AG04449 (cell line): ENCODE measurements at regions not wholly inside any gene's neighbourhood (a gene's known extent, or its start where the extent isn't known, plus 50 kb on each side); places are given as distances from the start of the nearest gene placed in this dataset.

Source experiments
- CTCF ChIA-PET: fragments of 350-600 bp; formaldehyde crosslinking; extraction: SDS; loops from one replicate; lab custom pipeline; 2021; ENCODE audit warnings: antibody characterized with exemption; lab: Yijun Ruan, JAX
- POLR2A ChIA-PET: fragments of 400-600, 350-600 bp; formaldehyde crosslinking; extraction: SDS; loops from one replicate; lab custom pipeline; 2020; ENCODE audit warnings: antibody characterized with exemption, inconsistent platforms; lab: Yijun Ruan, JAX
- DNase-seq: peaks from one replicate; pipeline ENCODE4 v3.0.0-alpha.2; 2010; ENCODE audit warnings: low read depth, low spot score
- H3K4me3 ChIP-seq: 2 replicates; pipeline ENCODE4 v1.5.1; 2011; ENCODE audit warnings: low read depth, mild to moderate bottlenecking, control low read depth, low read length
- TF ChIP-seq, protein P1 (sequence below): IDR thresholded peaks from one replicate; pipeline ENCODE4 v1.5.1; 2011; ENCODE audit warnings: mild to moderate bottlenecking, moderate library complexity, low read length, control low read depth, inconsistent platforms; ENCODE audit not compliant: insufficient read depth; ENCODE audit errors: missing control alignments

DNA sequence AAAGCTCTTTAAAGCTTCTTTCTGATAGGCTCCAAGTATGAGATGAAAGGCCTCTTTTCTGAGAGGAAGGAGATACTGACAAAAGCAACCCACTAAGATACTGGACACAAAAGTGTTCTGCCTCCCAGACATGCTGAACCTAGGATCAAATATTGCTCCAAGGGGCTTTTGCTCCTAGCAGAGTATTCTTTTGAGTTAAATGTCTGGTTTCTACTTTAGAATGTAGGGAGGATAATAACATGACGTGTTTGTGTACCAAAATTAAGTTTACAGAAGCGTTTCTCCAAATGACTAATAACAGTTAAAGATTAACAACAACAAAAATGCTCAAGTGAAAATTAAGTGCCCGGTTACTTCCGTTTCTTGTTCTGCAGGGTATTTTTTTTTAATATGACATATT, 2293.3 kb upstream of the C9orf72 start:
- POLR2A ChIA-PET, result no interaction called here
- TF ChIP-seq, protein P1, sequence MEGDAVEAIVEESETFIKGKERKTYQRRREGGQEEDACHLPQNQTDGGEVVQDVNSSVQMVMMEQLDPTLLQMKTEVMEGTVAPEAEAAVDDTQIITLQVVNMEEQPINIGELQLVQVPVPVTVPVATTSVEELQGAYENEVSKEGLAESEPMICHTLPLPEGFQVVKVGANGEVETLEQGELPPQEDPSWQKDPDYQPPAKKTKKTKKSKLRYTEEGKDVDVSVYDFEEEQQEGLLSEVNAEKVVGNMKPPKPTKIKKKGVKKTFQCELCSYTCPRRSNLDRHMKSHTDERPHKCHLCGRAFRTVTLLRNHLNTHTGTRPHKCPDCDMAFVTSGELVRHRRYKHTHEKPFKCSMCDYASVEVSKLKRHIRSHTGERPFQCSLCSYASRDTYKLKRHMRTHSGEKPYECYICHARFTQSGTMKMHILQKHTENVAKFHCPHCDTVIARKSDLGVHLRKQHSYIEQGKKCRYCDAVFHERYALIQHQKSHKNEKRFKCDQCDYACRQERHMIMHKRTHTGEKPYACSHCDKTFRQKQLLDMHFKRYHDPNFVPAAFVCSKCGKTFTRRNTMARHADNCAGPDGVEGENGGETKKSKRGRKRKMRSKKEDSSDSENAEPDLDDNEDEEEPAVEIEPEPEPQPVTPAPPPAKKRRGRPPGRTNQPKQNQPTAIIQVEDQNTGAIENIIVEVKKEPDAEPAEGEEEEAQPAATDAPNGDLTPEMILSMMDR, result no peak

DNA sequence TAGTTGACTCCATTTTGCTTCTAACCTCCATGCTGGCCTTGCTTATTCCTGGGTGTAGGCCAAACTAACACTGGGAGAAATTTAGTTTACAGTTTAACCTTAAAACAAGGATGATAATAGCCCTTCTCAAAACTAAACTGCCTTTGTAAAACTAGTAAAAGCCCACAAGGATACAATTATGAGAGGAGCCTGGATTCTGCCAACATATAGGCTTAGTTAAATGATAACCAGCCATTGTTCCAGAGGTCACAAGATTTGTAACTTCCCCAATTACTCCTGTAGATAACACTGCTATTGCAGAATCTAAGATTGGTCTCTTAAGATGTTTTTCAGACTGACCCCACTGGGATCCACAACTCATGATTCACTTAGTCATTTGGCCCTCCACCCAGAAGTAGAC, 2300.3 kb upstream of the C9orf72 start:
- no peak overlapping the region for H3K4me3 ChIP-seq
- ChIA-PET POLR2A (no interaction called here), CTCF (no interaction called here)
- TF ChIP-seq, protein P1, result no peak
- DNase-seq, result no peak

More for the DNA sequence above, 2293.3 kb upstream of the C9orf72 start:
- no peak for DNase-seq
- CTCF ChIA-PET, result no interaction called here
- H3K4me3 ChIP-seq, result no peak overlapping the region

- H3K4me3 ChIP-seq, result no peak overlapping the region
- TF ChIP-seq, protein P1, result no peak
- ChIA-PET CTCF (no interaction called here), POLR2A (no interaction called here)
- DNase-seq, result no peak
Measured at GRCh38 chr9:29875547-29875946, 2302.3 kb upstream of the C9orf72 start.

GRCh38 chr9:29882767-29883166, 2309.5 kb upstream of the C9orf72 start:
- TF ChIP-seq, protein P1, result no peak
- no peak for DNase-seq
- ChIA-PET CTCF (no interaction called here), POLR2A (no interaction called here)
- no peak overlapping the region for H3K4me3 ChIP-seq

DNA sequence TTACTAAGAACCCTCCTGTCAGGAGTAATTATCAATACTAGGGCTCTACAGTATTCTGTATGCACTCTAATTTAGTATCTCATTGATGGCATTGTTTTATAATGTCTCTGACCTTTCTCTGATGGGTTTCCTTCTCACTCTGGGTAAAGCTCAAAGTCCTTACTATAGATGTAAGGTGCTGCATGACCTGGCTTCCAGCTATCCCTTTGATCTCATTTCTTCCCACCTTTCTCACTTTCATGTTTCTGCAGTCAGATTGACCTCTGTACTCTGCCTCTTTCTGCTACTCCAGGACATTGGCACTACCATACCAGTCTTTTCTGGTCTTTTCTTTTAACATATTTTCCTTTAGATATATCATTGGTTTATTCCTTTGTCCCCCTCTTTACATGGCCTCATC, 2332.8 kb upstream of the C9orf72 start:
- H3K4me3 ChIP-seq, result no peak overlapping the region
- ChIA-PET CTCF (no interaction called here), POLR2A (no interaction called here)
- TF ChIP-seq, protein P1, result no peak
- DNase-seq, result no peak

GRCh38 chr9:29928072-29928471, 2354.8 kb upstream of the C9orf72 start:
- TF ChIP-seq, protein P1, result no peak
- no peak overlapping the region for H3K4me3 ChIP-seq
- ChIA-PET POLR2A (no interaction called here), CTCF (no interaction called here)
- DNase-seq, result no peak
